Kidney epithelial cell (primary cell): ENCODE measurements at regions not wholly inside any gene's neighbourhood (a gene's known extent, or its start where the extent isn't known, plus 50 kb on each side); places are given as distances from the start of the nearest gene placed in this dataset.

Source experiments
- DNase-seq: peaks from one replicate; pipeline ENCODE4 v3.0.0-alpha.2; 2010; ENCODE audit warnings: low read depth
- H3K27me3 ChIP-seq: 2 replicates; pipeline ENCODE4 v1.6.0; 2011; ENCODE audit warnings: low read length; ENCODE audit not compliant: control insufficient read depth, insufficient read depth
- H3K36me3 ChIP-seq: 2 replicates; pipeline ENCODE4 v1.5.1; 2011; ENCODE audit warnings: low read length; ENCODE audit not compliant: control insufficient read depth, insufficient read depth
- H3K4me3 ChIP-seq: 2 replicates; pipeline ENCODE4 v1.5.1; 2011; ENCODE audit warnings: low read depth, mild to moderate bottlenecking, control low read depth, low read length
- TF ChIP-seq, protein P1 (sequence below): IDR thresholded peaks from 2 replicates; pipeline ENCODE4 v1.5.1; 2011; ENCODE audit warnings: mild to moderate bottlenecking, moderate library complexity, low read length, control low read depth, inconsistent platforms; ENCODE audit not compliant: insufficient read depth, poor library complexity, severe bottlenecking

DNA sequence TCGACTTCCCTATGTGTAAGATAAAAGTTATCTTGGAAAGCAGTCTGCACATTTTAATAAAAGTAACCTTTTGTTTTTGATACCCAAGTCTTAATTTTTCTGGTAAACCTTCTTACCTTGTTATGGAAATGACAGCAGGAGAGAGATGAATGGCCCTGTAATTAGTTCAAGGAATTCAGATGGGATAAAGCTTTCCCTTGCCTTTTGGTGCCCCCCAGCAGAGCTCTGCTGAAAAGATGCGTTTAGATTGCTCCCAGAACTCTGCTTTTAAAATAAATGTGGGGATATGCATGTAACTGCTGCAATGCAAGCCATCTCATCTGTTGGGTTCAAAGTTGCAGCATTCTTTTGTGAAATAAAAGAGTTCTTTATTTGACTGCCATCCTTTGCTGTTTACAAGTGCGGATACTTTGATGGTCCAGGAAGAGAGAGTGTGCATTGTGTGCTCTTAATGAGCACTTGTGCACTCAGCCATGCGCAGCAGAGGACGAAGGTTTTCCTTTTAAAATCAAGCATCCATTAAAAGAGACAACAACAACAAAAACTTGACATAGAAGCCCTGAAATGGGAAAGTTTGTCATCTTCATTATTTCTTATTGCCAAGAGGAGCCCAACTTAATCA lies 176.7 kb upstream of the ST6GAL2 start:
- Histone ChIP-seq H3K4me3 (no peak overlapping the region), H3K27me3 (no peaks in the 10 kb centered on the region), H3K36me3 (no peaks in the 10 kb centered on the region)
- DNase-seq: no peak
- TF ChIP-seq, protein P1, sequence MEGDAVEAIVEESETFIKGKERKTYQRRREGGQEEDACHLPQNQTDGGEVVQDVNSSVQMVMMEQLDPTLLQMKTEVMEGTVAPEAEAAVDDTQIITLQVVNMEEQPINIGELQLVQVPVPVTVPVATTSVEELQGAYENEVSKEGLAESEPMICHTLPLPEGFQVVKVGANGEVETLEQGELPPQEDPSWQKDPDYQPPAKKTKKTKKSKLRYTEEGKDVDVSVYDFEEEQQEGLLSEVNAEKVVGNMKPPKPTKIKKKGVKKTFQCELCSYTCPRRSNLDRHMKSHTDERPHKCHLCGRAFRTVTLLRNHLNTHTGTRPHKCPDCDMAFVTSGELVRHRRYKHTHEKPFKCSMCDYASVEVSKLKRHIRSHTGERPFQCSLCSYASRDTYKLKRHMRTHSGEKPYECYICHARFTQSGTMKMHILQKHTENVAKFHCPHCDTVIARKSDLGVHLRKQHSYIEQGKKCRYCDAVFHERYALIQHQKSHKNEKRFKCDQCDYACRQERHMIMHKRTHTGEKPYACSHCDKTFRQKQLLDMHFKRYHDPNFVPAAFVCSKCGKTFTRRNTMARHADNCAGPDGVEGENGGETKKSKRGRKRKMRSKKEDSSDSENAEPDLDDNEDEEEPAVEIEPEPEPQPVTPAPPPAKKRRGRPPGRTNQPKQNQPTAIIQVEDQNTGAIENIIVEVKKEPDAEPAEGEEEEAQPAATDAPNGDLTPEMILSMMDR: no peak

GRCh38 chr2:107063228-107063627 lies 177.3 kb upstream of the ST6GAL2 start:
- no peak overlapping the region for H3K4me3 ChIP-seq
- no peaks in the 10 kb centered on the region for H3K27me3 ChIP-seq
- TF ChIP-seq, protein P1: no peak
- H3K36me3 ChIP-seq: no peaks in the 10 kb centered on the region
- no peak for DNase-seq

- H3K27me3 ChIP-seq: no peaks in the 10 kb centered on the region
- TF ChIP-seq, protein P1: no peak
- DNase-seq: no peak
- H3K36me3 ChIP-seq: no peaks in the 10 kb centered on the region
- no peak overlapping the region for H3K4me3 ChIP-seq
Observed at GRCh38 chr2:107064750-107065149, 178.8 kb upstream of the ST6GAL2 start.

DNA sequence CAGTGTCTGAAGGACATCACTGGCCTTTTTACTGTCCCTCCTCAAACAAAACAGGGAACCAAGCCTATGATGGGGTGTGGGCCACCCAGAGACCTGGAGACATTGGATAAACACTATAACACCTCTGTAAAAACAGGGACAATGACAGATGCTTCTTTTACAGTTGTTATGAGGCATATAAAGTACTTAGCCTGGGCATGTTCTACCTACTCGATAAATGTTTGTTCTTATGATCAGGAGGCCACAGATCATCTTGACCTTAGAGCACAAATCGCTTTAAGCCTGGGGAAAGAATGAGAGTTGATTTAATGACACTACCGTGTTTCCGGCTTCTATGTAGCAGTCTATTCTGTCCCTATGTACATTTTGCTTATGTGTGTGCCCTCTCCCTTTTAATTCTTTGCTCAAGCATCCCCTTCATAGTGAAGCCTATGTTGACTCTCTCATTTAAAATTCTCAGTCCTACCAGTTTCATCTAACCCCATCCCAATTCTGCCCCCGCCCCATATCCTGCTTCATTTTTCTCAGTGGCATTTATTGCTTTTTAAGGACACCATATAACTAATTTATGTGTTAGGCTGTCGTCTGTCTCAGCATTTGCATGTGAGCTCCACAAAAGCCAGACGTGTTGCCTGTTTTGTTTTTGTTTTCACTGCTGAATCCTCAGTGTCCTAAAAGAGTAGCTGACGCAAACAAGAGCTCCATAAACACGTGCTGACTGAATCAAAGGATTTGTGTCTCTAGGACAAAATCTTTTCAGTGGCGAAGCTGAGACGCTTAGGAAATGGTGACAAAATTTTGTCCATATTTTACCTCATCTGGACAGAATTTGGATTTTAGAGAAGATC lies 182.3 kb upstream of the ST6GAL2 start:
- H3K27me3 ChIP-seq: no peaks in the 10 kb centered on the region
- H3K36me3 ChIP-seq: no peaks in the 10 kb centered on the region
- DNase-seq: no peak
- TF ChIP-seq, protein P1: no peak
- no peak overlapping the region for H3K4me3 ChIP-seq

DNA sequence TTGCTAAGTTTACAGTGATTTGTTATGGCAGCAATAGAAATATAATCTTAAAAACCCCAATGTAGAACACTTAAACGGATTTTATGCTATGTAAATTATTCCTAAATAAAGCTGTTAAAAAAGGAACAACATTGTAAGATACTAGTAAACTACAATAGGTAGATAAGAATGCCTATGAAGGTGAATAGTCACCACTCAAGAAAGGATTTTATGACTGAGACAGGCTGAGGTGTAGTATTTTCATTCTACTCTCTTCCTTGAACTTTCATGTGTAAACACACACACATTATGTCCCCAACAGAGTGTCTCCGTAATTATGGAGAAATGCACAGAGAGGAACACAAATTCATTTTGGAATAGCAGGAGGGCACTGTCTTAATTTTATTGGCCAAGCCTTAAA lies 183.9 kb upstream of the ST6GAL2 start:
- DNase-seq: no peak
- H3K36me3 ChIP-seq: no peaks in the 10 kb centered on the region
- H3K4me3 ChIP-seq: no peak overlapping the region
- TF ChIP-seq, protein P1: no peak
- H3K27me3 ChIP-seq: no peaks in the 10 kb centered on the region
